Esophagus muscularis mucosa (tissue), 4 donors: ENCODE measurements at regions not wholly inside any gene's neighbourhood (a gene's known extent, or its start where the extent isn't known, plus 50 kb on each side); places are given as distances from the start of the nearest gene placed in this dataset.
"Not testable (repeated sequence)": the region's sequence is repeated elsewhere in the genome, so short reads cannot be mapped to it uniquely, and the experiment has no call there.

Source experiments
- EP300 ChIP-seq: sonication (generic); formaldehyde crosslinking; IDR thresholded peaks from one replicate; pipeline ENCODE4 v1.6.1; 2017; ENCODE audit warnings: antibody characterized with exemption
- POLR2A ChIP-seq: fragments of 450-650 bp; IDR thresholded peaks from one replicate; pipeline ENCODE4 v1.6.1; 2017; ENCODE audit warnings: antibody characterized with exemption, moderate library complexity, mild to moderate bottlenecking, low read depth
- POLR2AphosphoS5 ChIP-seq, 2 donors: sonication (generic); formaldehyde crosslinking; IDR thresholded peaks; one replicate each; pipeline ENCODE4 v1.6.1; 2017; ENCODE audit warnings: antibody characterized with exemption in 2 of 2
- TF ChIP-seq, protein P1 (sequence below), 3 experiments: fragments of 200-600 bp in 2 of 3; fragments of 450-650 bp in 1 of 3; sonication (generic) in 2 of 3; IDR thresholded peaks; one replicate each; pipeline ENCODE4 v1.5.1; 2017 to 2019; ENCODE audit warnings: antibody characterized with exemption in 3 of 3, mild to moderate bottlenecking in 2 of 3, moderate library complexity in 1 of 3

DNA sequence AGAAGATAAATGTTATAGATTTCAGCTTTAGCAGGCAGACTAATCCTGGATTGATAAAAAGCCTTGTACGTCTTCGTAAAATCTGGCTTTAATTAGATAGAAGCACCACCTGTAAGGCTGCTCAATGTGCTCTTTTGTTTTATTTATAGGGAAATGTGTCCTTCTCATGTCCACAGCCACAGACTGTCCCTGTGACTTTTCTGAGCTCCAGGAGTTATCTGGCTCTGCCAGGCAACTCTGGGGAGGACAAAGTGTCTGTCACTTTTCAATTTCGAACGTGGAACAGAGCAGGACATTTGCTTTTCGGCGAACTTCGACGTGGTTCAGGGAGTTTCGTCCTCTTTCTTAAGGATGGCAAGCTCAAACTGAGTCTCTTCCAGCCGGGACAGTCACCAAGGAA, 257.4 kb downstream of the SPATA31A7 start:
- TF ChIP-seq EP300; POLR2AphosphoS5 (IDR thresholded peaks at IDR 0.05); POLR2A: not testable (repeated sequence)
- TF ChIP-seq, protein P1, sequence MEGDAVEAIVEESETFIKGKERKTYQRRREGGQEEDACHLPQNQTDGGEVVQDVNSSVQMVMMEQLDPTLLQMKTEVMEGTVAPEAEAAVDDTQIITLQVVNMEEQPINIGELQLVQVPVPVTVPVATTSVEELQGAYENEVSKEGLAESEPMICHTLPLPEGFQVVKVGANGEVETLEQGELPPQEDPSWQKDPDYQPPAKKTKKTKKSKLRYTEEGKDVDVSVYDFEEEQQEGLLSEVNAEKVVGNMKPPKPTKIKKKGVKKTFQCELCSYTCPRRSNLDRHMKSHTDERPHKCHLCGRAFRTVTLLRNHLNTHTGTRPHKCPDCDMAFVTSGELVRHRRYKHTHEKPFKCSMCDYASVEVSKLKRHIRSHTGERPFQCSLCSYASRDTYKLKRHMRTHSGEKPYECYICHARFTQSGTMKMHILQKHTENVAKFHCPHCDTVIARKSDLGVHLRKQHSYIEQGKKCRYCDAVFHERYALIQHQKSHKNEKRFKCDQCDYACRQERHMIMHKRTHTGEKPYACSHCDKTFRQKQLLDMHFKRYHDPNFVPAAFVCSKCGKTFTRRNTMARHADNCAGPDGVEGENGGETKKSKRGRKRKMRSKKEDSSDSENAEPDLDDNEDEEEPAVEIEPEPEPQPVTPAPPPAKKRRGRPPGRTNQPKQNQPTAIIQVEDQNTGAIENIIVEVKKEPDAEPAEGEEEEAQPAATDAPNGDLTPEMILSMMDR (IDR thresholded peaks at IDR 0.05), result not testable (repeated sequence)
